ENCODE measurements at regions not wholly inside any gene's neighbourhood (a gene's known extent, or its start where the extent isn't known, plus 50 kb on each side); places are given as distances from the start of the nearest gene placed in this dataset.

DNA sequence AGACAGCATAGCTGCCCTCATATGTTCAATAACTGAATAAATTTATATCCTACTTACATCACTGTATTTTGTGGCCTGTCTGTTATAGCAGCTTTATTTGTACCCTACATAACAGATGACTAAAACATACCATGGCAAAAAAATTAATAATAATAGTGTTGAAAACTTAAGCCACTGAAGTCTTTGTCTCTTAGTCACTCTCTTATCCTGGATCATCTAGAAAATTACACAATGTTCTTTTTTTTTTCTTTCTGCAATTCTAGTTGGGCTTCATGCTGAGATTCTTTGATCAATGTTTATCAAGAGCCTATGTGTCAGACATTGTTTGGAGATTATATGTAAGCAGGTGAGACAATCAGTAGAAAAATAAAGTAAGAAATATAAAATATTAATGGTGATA lies 519.3 kb upstream of the ARPP21 start:
- Histone ChIP-seq H3K36me3 (ENCODE audit: control insufficient read depth in 2 of 2, insufficient read depth in 2 of 2, low read length in 1 of 2) (no peaks in the 10 kb centered on the region), H2AFZ (ENCODE audit: control insufficient read depth, low read depth, low read length) (no peak overlapping the region), H3K79me2 (ENCODE audit: control insufficient read depth, insufficient read depth, low read length) (no peaks in the 10 kb centered on the region), H3K27ac (ENCODE audit: control insufficient read depth, insufficient read depth) (no peak overlapping the region), H3K4me2 (ENCODE audit: control insufficient read depth, insufficient read depth) (no peak overlapping the region), H3K9ac (ENCODE audit: control insufficient read depth, insufficient read depth, low read length) (no peak overlapping the region), H3K4me1 (ENCODE audit: control insufficient read depth, insufficient read depth, low read length) (no peaks in the 10 kb centered on the region), H3K9me3 (replicated peaks; ENCODE audit: control insufficient read depth, insufficient read depth, low read length) (no peaks in the 10 kb centered on the region), H4K20me1 (ENCODE audit: control insufficient read depth, insufficient read depth) (no peaks in the 10 kb centered on the region), H3K27me3 (replicated peaks in 1 of 2; ENCODE audit: control insufficient read depth in 2 of 2, insufficient read depth in 2 of 2, low read length in 1 of 2) (no peaks in the 10 kb centered on the region), H3K4me3 (no peak overlapping the region)
- no TSS peak for BruUV-seq (replicated peaks)
- no peak for FAIRE-seq
- CTCF ChIA-PET, result no interaction called here
- ATAC-seq, result no peak
- intact Hi-C loops (cut with micrococcal nuclease; ENCODE audit: unreplicated experiment), result no loop called here
- in situ Hi-C loops (cut with MboI), result no loop called here
- TF ChIP-seq, protein P1, sequence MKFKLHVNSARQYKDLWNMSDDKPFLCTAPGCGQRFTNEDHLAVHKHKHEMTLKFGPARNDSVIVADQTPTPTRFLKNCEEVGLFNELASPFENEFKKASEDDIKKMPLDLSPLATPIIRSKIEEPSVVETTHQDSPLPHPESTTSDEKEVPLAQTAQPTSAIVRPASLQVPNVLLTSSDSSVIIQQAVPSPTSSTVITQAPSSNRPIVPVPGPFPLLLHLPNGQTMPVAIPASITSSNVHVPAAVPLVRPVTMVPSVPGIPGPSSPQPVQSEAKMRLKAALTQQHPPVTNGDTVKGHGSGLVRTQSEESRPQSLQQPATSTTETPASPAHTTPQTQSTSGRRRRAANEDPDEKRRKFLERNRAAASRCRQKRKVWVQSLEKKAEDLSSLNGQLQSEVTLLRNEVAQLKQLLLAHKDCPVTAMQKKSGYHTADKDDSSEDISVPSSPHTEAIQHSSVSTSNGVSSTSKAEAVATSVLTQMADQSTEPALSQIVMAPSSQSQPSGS (IDR thresholded peaks at IDR 0.05; ENCODE audit: low read length), result no peak
- TF ChIP-seq ZNF274 (IDR thresholded peaks at IDR 0.05; ENCODE audit: insufficient read depth, insufficient read length) (no peak), ELK1 (IDR thresholded peaks at IDR 0.05; ENCODE audit: low read depth, low read length) (no peak)
- RAD21 ChIA-PET (ENCODE audit: unreplicated experiment), result no interaction called here
- DNase-seq (ENCODE audit: low read depth, low spot score), result no peak
- SMC1A ChIA-PET (ENCODE audit: uncharacterized antibody, unreplicated experiment), result no interaction called here
- POLR2A ChIA-PET, result no interaction called here

- Histone ChIP-seq H3K9ac (ENCODE audit: control insufficient read depth, insufficient read depth, low read length) (no peak overlapping the region), H3K79me2 (ENCODE audit: control insufficient read depth, insufficient read depth, low read length) (no peaks in the 10 kb centered on the region), H3K27me3 (replicated peaks in 1 of 2; ENCODE audit: control insufficient read depth in 2 of 2, insufficient read depth in 2 of 2, low read length in 1 of 2) (no peaks in the 10 kb centered on the region), H4K20me1 (ENCODE audit: control insufficient read depth, insufficient read depth) (no peaks in the 10 kb centered on the region), H3K4me3 (no peak overlapping the region), H3K4me1 (ENCODE audit: control insufficient read depth, insufficient read depth, low read length) (no peaks in the 10 kb centered on the region), H3K27ac (ENCODE audit: control insufficient read depth, insufficient read depth) (no peak overlapping the region), H3K36me3 (ENCODE audit: control insufficient read depth in 2 of 2, insufficient read depth in 2 of 2, low read length in 1 of 2) (no peaks in the 10 kb centered on the region), H2AFZ (ENCODE audit: control insufficient read depth, low read depth, low read length) (no peak overlapping the region), H3K4me2 (ENCODE audit: control insufficient read depth, insufficient read depth) (no peak overlapping the region), H3K9me3 (replicated peaks; ENCODE audit: control insufficient read depth, insufficient read depth, low read length) (no peaks in the 10 kb centered on the region)
- ChIA-PET SMC1A (ENCODE audit: uncharacterized antibody, unreplicated experiment) (interaction anchor here (0.7 kb wide), 1 partner anchor 860 kb away, joined by 3 read pairs; no protein-coding TSS in a partner anchor), CTCF (no interaction called here), RAD21 (ENCODE audit: unreplicated experiment) (no interaction called here), POLR2A (no interaction called here)
- intact Hi-C loops (cut with micrococcal nuclease; ENCODE audit: unreplicated experiment) (no loop called here), in situ Hi-C loops (cut with MboI) (no loop called here)
- DNase-seq (ENCODE audit: low read depth, low spot score) (no peak), FAIRE-seq (no peak), ATAC-seq (no peak)
- BruUV-seq (replicated peaks), result no TSS peak
- TF ChIP-seq HDAC2 (IDR thresholded peaks at IDR 0.05) (no peak), CBX3 (IDR thresholded peaks at IDR 0.05; ENCODE audit: borderline replicate concordance, low read depth) (no peak), POLR2AphosphoS2 (IDR thresholded peaks at IDR 0.05; ENCODE audit: low read depth, low read length) (no peak), RCOR1 (conservative IDR thresholded peaks at IDR 0.05; ENCODE audit: low read depth, low read length) (no peak), ZNF217 (IDR thresholded peaks at IDR 0.05) (no peak), ZBED1 (IDR thresholded peaks at IDR 0.05; ENCODE audit: borderline replicate concordance) (no peak), DPF2 (IDR thresholded peaks at IDR 0.05) (no peak), KDM1A (IDR thresholded peaks at IDR 0.05; ENCODE audit: borderline replicate concordance) (no peak), CREB1 (IDR thresholded peaks at IDR 0.05; ENCODE audit: low read depth) (no peak), SMAD1 (IDR thresholded peaks at IDR 0.05; ENCODE audit: low read depth, partially characterized antibody) (no peak), ZBTB33 (IDR thresholded peaks at IDR 0.05) (no peak), ASH2L (IDR thresholded peaks at IDR 0.05; ENCODE audit: borderline replicate concordance, low read depth) (no peak), POU2F2 (IDR thresholded peaks at IDR 0.05; ENCODE audit: borderline replicate concordance, low read depth, low read length) (no peak), EGR1 (IDR thresholded peaks at IDR 0.05; ENCODE audit: borderline replicate concordance in 1 of 2, low read depth in 2 of 2, low read length in 2 of 2) (no peak), SPI1 (IDR thresholded peaks at IDR 0.05; ENCODE audit: borderline replicate concordance, insufficient read depth, low read depth, low read length) (no peak)
These were observed 501.7 kb upstream of the ARPP21 start for GRCh38 chr3:35137612-35138011.
